Urinary bladder (tissue), 3 donors: ENCODE measurements at regions not wholly inside any gene's neighbourhood (a gene's known extent, or its start where the extent isn't known, plus 50 kb on each side); places are given as distances from the start of the nearest gene placed in this dataset.

ENCODE experiments used
- DNase-seq: peaks from one replicate; pipeline ENCODE4 v3.0.0-alpha.2; 2015; ENCODE audit errors: extremely low spot score
- H3K27ac ChIP-seq: one replicate; pipeline ENCODE4 v1.5.1; 2013; ENCODE audit warnings: low read depth, mild to moderate bottlenecking, moderate library complexity
- H3K36me3 ChIP-seq: one replicate; pipeline ENCODE4 v1.6.1; 2013; ENCODE audit warnings: mild to moderate bottlenecking, moderate library complexity; ENCODE audit not compliant: insufficient read depth
- H3K4me1 ChIP-seq: one replicate; pipeline ENCODE4 v1.6.1; 2013; ENCODE audit warnings: mild to moderate bottlenecking, moderate library complexity; ENCODE audit not compliant: insufficient read depth
- H3K4me3 ChIP-seq: one replicate; pipeline ENCODE4 v1.5.1; 2013; ENCODE audit warnings: low read depth, low read length
- WGBS: extraction: QIAGEN DNeasy Blood & Tissue Kit; methylation state at CpG from one replicate; pipeline ENCODE4 v1.1.7; 2013; 5-methylcytosine and 5-hydroxymethylcytosine counted together
- donor health status: healthy with polysubstance abuse.
- donor health status: healthy.

- Histone ChIP-seq H3K4me1 (no peaks in the 10 kb centered on the region), H3K27ac (no peak overlapping the region), H3K36me3 (no peaks in the 10 kb centered on the region), H3K4me3 (no peak overlapping the region)
- WGBS = 84% methylated on average over 3 of the region's 3 CpGs
- no peak for DNase-seq
Measured at GRCh38 chr1:58836408-58836807, 52.6 kb upstream of the JUN start.

GRCh38 chr1:58837886-58838285 lies 54.0 kb upstream of the JUN start:
- DNase-seq = no peak
- Histone ChIP-seq H3K4me1 (no peaks in the 10 kb centered on the region), H3K36me3 (no peaks in the 10 kb centered on the region), H3K27ac (no peak overlapping the region), H3K4me3 (no peak overlapping the region)

- Histone ChIP-seq H3K27ac (no peak overlapping the region), H3K4me3 (no peak overlapping the region), H3K36me3 (no peaks in the 10 kb centered on the region), H3K4me1 (no peaks in the 10 kb centered on the region)
- 68% methylated on average over 5 of the region's 5 CpGs for WGBS
- DNase-seq = no peak
Measured at GRCh38 chr1:58839147-58839795, 55.4 kb upstream of the JUN start.

- no peaks in the 10 kb centered on the region for H3K36me3 ChIP-seq
- WGBS = 95% methylated on average over 5 of the region's 5 CpGs
- no peak for DNase-seq
- H3K4me3 ChIP-seq = no peak overlapping the region
- no peak overlapping the region for H3K27ac ChIP-seq
- H3K4me1 ChIP-seq = no peaks in the 10 kb centered on the region
Measured at GRCh38 chr1:58839846-58840835, 56.3 kb upstream of the JUN start.

GRCh38 chr1:58841455-58841854 lies 57.6 kb upstream of the JUN start:
- Histone ChIP-seq H3K4me1 (no peaks in the 10 kb centered on the region), H3K4me3 (no peak overlapping the region), H3K27ac (no peak overlapping the region), H3K36me3 (no peaks in the 10 kb centered on the region)
- DNase-seq = no peak
- WGBS = 82% methylated on average over 3 of the region's 3 CpGs

- H3K27ac ChIP-seq = no peak overlapping the region
- WGBS = over 99% methylated on average over 2 of the region's 2 CpGs
- H3K4me3 ChIP-seq = no peak overlapping the region
- no peak for DNase-seq
- no peaks in the 10 kb centered on the region for H3K4me1 ChIP-seq
- no peaks in the 10 kb centered on the region for H3K36me3 ChIP-seq
Measured at GRCh38 chr1:58842941-58843340, 59.1 kb upstream of the JUN start.

GRCh38 chr1:58844176-58844575 lies 60.3 kb upstream of the JUN start:
- no peak for DNase-seq
- no peaks in the 10 kb centered on the region for H3K36me3 ChIP-seq
- no peak overlapping the region for H3K27ac ChIP-seq
- 97% methylated on average over 1 of the region's 1 CpG for WGBS
- H3K4me1 ChIP-seq = no peaks in the 10 kb centered on the region
- H3K4me3 ChIP-seq = no peak overlapping the region

- Histone ChIP-seq H3K27ac (no peak overlapping the region), H3K4me3 (no peak overlapping the region), H3K36me3 (no peaks in the 10 kb centered on the region), H3K4me1 (no peaks in the 10 kb centered on the region)
- 95% methylated on average over 4 of the region's 4 CpGs for WGBS
- no peak for DNase-seq
Measured at GRCh38 chr1:58845942-58846341, 62.1 kb upstream of the JUN start.

GRCh38 chr1:58848818-58849411 lies 65.1 kb upstream of the JUN start:
- Histone ChIP-seq H3K4me1 (no peaks in the 10 kb centered on the region), H3K36me3 (no peaks in the 10 kb centered on the region), H3K4me3 (no peak overlapping the region), H3K27ac (no peak overlapping the region)
- no peak for DNase-seq
- 23% methylated on average over 9 of the region's 9 CpGs for WGBS

- WGBS = 96% methylated on average over 2 of the region's 2 CpGs
- Histone ChIP-seq H3K4me1 (no peaks in the 10 kb centered on the region), H3K27ac (no peak overlapping the region), H3K36me3 (no peaks in the 10 kb centered on the region), H3K4me3 (no peak overlapping the region)
- no peak for DNase-seq
Measured at GRCh38 chr1:58849551-58849950, 65.7 kb upstream of the JUN start.

GRCh38 chr1:58850636-58851035 lies 66.8 kb upstream of the JUN start:
- H3K4me1 ChIP-seq = no peaks in the 10 kb centered on the region
- H3K4me3 ChIP-seq = no peak overlapping the region
- H3K36me3 ChIP-seq = no peaks in the 10 kb centered on the region
- DNase-seq = no peak
- H3K27ac ChIP-seq = no peak overlapping the region

GRCh38 chr1:58852731-58853485 lies 69.1 kb upstream of the JUN start:
- DNase-seq = no peak
- no peak overlapping the region for H3K4me3 ChIP-seq
- H3K4me1 ChIP-seq = no peaks in the 10 kb centered on the region
- H3K27ac ChIP-seq = no peak overlapping the region
- whole genome bisulfite sequencing = 89% methylated on average over 10 of the region's 10 CpGs
- H3K36me3 ChIP-seq = no peaks in the 10 kb centered on the region

- Histone ChIP-seq H3K4me1 (no peaks in the 10 kb centered on the region), H3K27ac (no peak overlapping the region), H3K4me3 (no peak overlapping the region), H3K36me3 (no peaks in the 10 kb centered on the region)
- WGBS = 37% methylated on average over 2 of the region's 2 CpGs
- DNase-seq = no peak
Measured at GRCh38 chr1:58854576-58854975, 70.7 kb upstream of the JUN start.
